Neural progenitor cell (in vitro differentiated cells): ENCODE measurements at regions not wholly inside any gene's neighbourhood (a gene's known extent, or its start where the extent isn't known, plus 50 kb on each side); places are given as distances from the start of the nearest gene placed in this dataset.
A peak's percentile ranks its signal among the peaks of the same experiment; 100 is the strongest.
"Not testable (repeated sequence)": the region's sequence is repeated elsewhere in the genome, so short reads cannot be mapped to it uniquely, and the experiment has no call there.

Experiments used
- DNase-seq: peaks from one replicate; pipeline ENCODE4 v3.0.0-alpha.2; 2016; ENCODE audit warnings: low spot score
- H2AFZ ChIP-seq: fragments of 200-600 bp; sonication (generic); replicated peaks from 2 replicates; pipeline ENCODE4 v1.6.1; 2016; ENCODE audit warnings: antibody characterized with exemption
- H3F3A ChIP-seq: fragments of 200-600 bp; sonication (generic); 2 replicates; pipeline ENCODE4 v1.6.1; 2016; ENCODE audit warnings: antibody characterized with exemption, low read depth
- H3K27ac ChIP-seq: fragments of 200-600 bp; sonication (generic); 2 replicates; pipeline ENCODE4 v1.5.1; 2016; ENCODE audit warnings: mild to moderate bottlenecking
- H3K27me3 ChIP-seq: fragments of 200-600 bp; sonication (generic); 2 replicates; pipeline ENCODE4 v1.6.1; 2016; ENCODE audit warnings: mild to moderate bottlenecking, moderate library complexity
- H3K36me3 ChIP-seq: fragments of 200-600 bp; sonication (generic); 2 replicates; pipeline ENCODE4 v1.5.1; 2016
- H3K4me1 ChIP-seq: fragments of 200-600 bp; sonication (generic); 2 replicates; pipeline ENCODE4 v1.6.1; 2016; ENCODE audit warnings: mixed run types
- H3K4me2 ChIP-seq: fragments of 200-600 bp; sonication (generic); 2 replicates; pipeline ENCODE4 v1.6.1; 2016
- H3K4me3 ChIP-seq: fragments of 200-600 bp; sonication (generic); 2 replicates; pipeline ENCODE4 v1.5.1; 2016
- H3K79me2 ChIP-seq: fragments of 200-600 bp; sonication (generic); 2 replicates; pipeline ENCODE4 v1.6.1; 2016; ENCODE audit warnings: low read depth
- H3K9ac ChIP-seq: fragments of 200-600 bp; sonication (generic); 2 replicates; pipeline ENCODE4 v1.6.1; 2016
- H3K9me3 ChIP-seq: fragments of 200-600 bp; sonication (generic); 2 replicates; pipeline ENCODE4 v1.5.1; 2016; ENCODE audit warnings: low read depth
- H4K20me1 ChIP-seq: fragments of 200-600 bp; sonication (generic); 2 replicates; pipeline ENCODE4 v1.6.1; 2016; ENCODE audit warnings: low read depth
- H3K27ac Mint-ChIP-seq: 3 replicates; pipeline ENCODE4 v1.8.0; 2021; ENCODE audit warnings: mixed read lengths
- H3K27me3 Mint-ChIP-seq: 2 replicates; pipeline ENCODE4 v1.8.0; 2022; ENCODE audit warnings: low read depth, mild to moderate bottlenecking, inconsistent platforms, moderate library complexity, mixed read lengths; ENCODE audit not compliant: insufficient read depth
- H3K36me3 Mint-ChIP-seq: 3 replicates; pipeline ENCODE4 v1.8.0; 2021; ENCODE audit warnings: mixed read lengths
- H3K4me1 Mint-ChIP-seq: 3 replicates; pipeline ENCODE4 v1.8.0; 2021; ENCODE audit warnings: mixed read lengths
- H3K4me3 Mint-ChIP-seq: 3 replicates; pipeline ENCODE4 v1.8.0; 2021; ENCODE audit warnings: mild to moderate bottlenecking, moderate library complexity, mixed read lengths
- H3K9me3 Mint-ChIP-seq: 3 replicates; pipeline ENCODE4 v1.8.0; 2020; ENCODE audit warnings: mixed read lengths
- CTCF ChIP-seq: fragments of 200-600 bp; sonication (generic); IDR thresholded peaks from 2 replicates; pipeline ENCODE4 v1.5.1; 2017; ENCODE audit warnings: antibody characterized with exemption, mild to moderate bottlenecking
- EZH2 ChIP-seq: fragments of 200-600 bp; sonication (generic); IDR thresholded peaks from 2 replicates; pipeline ENCODE4 v1.6.1; 2017; ENCODE audit warnings: antibody characterized with exemption, mild to moderate bottlenecking, moderate library complexity
- EZH2phosphoT487 ChIP-seq: fragments of 200-600 bp; sonication (generic); IDR thresholded peaks from 2 replicates; pipeline ENCODE4 v1.6.1; 2017; ENCODE audit warnings: antibody characterized with exemption

GRCh38 chr15:83380059-83380458, 67.1 kb upstream of the SH3GL3 start:
- Mint-ChIP-seq H3K27me3 (peaks cover 5% of the 10 kb centered on the region), H3K4me1 (peaks cover 3% of the 10 kb centered on the region), H3K4me3 (no peak overlapping the region), H3K9me3 (no peaks in the 10 kb centered on the region), H3K27ac (no peak overlapping the region), H3K36me3 (no peaks in the 10 kb centered on the region)
- H2AFZ ChIP-seq = no peak overlapping the region
- no peaks in the 10 kb centered on the region for H3F3A ChIP-seq
- H3K79me2 ChIP-seq = no peaks in the 10 kb centered on the region
- H3K4me3 ChIP-seq = no peak overlapping the region
- TF ChIP-seq EZH2 (no peak), CTCF (no peak), EZH2phosphoT487 (no peak)
- no peaks in the 10 kb centered on the region for H3K27me3 ChIP-seq
- no peaks in the 10 kb centered on the region for H3K9me3 ChIP-seq
- H3K4me1 ChIP-seq = no peaks in the 10 kb centered on the region
- H3K4me2 ChIP-seq = no peak overlapping the region
- H3K36me3 ChIP-seq = no peaks in the 10 kb centered on the region
- DNase-seq = no peak
- no peaks in the 10 kb centered on the region for H4K20me1 ChIP-seq
- H3K27ac ChIP-seq = no peak overlapping the region
- no peak overlapping the region for H3K9ac ChIP-seq

- no peaks in the 10 kb centered on the region for H3K36me3 ChIP-seq
- H3K4me3 Mint-ChIP-seq = no peak overlapping the region
- no peaks in the 10 kb centered on the region for H3K36me3 Mint-ChIP-seq
- H3K27me3 ChIP-seq = no peaks in the 10 kb centered on the region
- H3K9ac ChIP-seq = no peak overlapping the region
- H3K9me3 Mint-ChIP-seq = no peaks in the 10 kb centered on the region
- no peak overlapping the region for H3K4me3 ChIP-seq
- H3K9me3 ChIP-seq = no peaks in the 10 kb centered on the region
- no peak overlapping the region for H3K4me2 ChIP-seq
- H3K27me3 Mint-ChIP-seq = peaks cover 5% of the 10 kb centered on the region
- H2AFZ ChIP-seq = no peak overlapping the region
- no peaks in the 10 kb centered on the region for H3K79me2 ChIP-seq
- no peak overlapping the region for H3K27ac ChIP-seq
- peak; percentile 44 for DNase-seq
- no peaks in the 10 kb centered on the region for H4K20me1 ChIP-seq
- peaks cover 3% of the 10 kb centered on the region for H3K4me1 Mint-ChIP-seq
- no peaks in the 10 kb centered on the region for H3K4me1 ChIP-seq
- TF ChIP-seq EZH2phosphoT487 = no peak
- no peak for TF ChIP-seq EZH2
- peak; percentile 43 for TF ChIP-seq CTCF
- H3K27ac Mint-ChIP-seq = no peak overlapping the region
- no peaks in the 10 kb centered on the region for H3F3A ChIP-seq
These were observed 66.5 kb upstream of the SH3GL3 start for GRCh38 chr15:83380682-83381081.

GRCh38 chr15:83383608-83384139, 63.5 kb upstream of the SH3GL3 start:
- peak overlapping the region; percentile 43 for H3K4me3 ChIP-seq

GRCh38 chr15:83396101-83396500, 51.0 kb upstream of the SH3GL3 start:
- Mint-ChIP-seq H3K9me3 (no peaks in the 10 kb centered on the region), H3K4me3 (no peak overlapping the region), H3K27me3 (peaks cover 6% of the 10 kb centered on the region), H3K4me1 (peaks cover 7% of the 10 kb centered on the region), H3K36me3 (no peaks in the 10 kb centered on the region), H3K27ac (no peak overlapping the region)
- peak overlapping the region; percentile 40 for H3K4me2 ChIP-seq
- no peaks in the 10 kb centered on the region for H3K79me2 ChIP-seq
- peaks cover 8% of the 10 kb centered on the region for H3K4me1 ChIP-seq
- H3F3A ChIP-seq = no peaks in the 10 kb centered on the region
- H3K27me3 ChIP-seq = no peaks in the 10 kb centered on the region
- H3K9ac ChIP-seq = no peak overlapping the region
- TF ChIP-seq CTCF = peak; percentile 13
- no peak for TF ChIP-seq EZH2
- no peak for TF ChIP-seq EZH2phosphoT487
- H3K9me3 ChIP-seq = no peaks in the 10 kb centered on the region
- no peaks in the 10 kb centered on the region for H3K36me3 ChIP-seq
- peak; percentile 73 for DNase-seq
- H4K20me1 ChIP-seq = no peaks in the 10 kb centered on the region
- H3K27ac ChIP-seq = no peak overlapping the region
- H3K4me3 ChIP-seq = no peak overlapping the region
- H2AFZ ChIP-seq = peak overlapping the region; percentile 92

More at GRCh38 chr15:83383608-83384139, 63.5 kb upstream of the SH3GL3 start:
- not testable (repeated sequence) for H3F3A ChIP-seq, H3K4me1 ChIP-seq, H3K79me2 ChIP-seq, H3K27ac ChIP-seq, H3K27me3 Mint-ChIP-seq, H3K36me3 ChIP-seq, H3K9me3 Mint-ChIP-seq, H3K27me3 ChIP-seq, H3K36me3 Mint-ChIP-seq, H3K4me1 Mint-ChIP-seq, H3K9me3 ChIP-seq, H4K20me1 ChIP-seq, H3K9ac ChIP-seq, DNase-seq
- Histone ChIP-seq H2AFZ (peak overlapping the region; percentile 68), H3K4me2 (peak overlapping the region; percentile 65)
- H3K27ac Mint-ChIP-seq = peak overlapping the region; percentile 66
- peak overlapping the region; percentile 69 for H3K4me3 Mint-ChIP-seq
